ENCODE measurements at regions not wholly inside any gene's neighbourhood (a gene's known extent, or its start where the extent isn't known, plus 50 kb on each side); places are given as distances from the start of the nearest gene placed in this dataset.

DNA sequence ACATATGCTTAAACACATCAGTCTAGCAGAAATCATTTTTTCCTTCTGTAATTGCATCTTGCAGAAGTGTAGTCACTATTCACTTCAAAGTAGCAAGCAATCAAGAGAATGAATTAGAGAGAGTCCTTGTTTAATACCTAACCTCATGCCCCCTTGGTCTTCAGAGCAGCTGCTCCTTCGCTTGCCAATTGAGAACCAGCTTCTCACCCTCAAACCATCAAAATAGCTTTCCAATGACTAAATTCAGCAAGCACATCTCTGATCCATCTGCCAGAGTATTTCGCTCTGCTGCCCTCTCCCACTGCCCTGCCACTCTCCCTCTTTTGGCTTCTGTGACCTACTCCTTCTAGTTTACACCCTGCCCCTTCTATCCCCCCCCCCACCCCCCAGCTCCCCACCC, 120.7 kb upstream of the AGAP1 start:
- no peak for DNase-seq

DNA sequence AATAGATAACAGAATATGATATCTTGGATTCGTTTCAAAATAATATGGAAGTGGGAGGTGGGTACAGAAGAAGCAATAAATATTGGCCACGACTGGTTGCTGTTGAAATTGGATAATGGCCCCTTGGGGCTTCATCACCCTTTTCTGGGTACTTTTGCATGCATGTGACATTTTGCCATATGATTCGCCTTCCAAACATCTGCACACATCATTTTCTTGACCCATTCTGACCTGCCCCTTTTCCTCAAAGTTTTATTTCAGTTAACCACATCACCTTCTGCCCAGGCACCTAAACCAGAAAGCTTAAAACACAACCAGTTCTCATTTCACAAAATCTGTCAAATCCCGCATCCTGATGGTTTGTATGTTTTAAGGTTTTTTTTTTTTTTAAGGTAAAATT, 116.7 kb upstream of the AGAP1 start:
- no peak for DNase-seq

DNA sequence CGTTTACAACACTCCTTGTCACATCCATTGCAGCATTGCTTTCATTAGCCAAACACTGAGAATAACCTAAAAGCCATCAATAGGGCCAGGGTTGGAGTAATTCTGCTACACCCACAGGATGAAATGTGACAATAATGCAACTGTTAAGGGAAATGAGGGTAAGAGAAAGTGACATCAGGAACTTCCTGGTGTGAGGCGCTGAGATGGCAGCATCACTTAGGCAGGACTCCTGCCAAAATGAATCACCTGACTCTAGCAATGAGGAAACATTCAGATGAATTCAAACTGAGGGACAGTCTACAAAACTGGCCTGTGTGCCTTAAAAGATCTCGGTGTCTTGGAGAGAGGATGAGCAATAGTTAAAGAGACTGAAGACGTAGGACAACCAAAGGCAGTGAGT, 115.6 kb upstream of the AGAP1 start:
- DNase-seq = no peak

DNA sequence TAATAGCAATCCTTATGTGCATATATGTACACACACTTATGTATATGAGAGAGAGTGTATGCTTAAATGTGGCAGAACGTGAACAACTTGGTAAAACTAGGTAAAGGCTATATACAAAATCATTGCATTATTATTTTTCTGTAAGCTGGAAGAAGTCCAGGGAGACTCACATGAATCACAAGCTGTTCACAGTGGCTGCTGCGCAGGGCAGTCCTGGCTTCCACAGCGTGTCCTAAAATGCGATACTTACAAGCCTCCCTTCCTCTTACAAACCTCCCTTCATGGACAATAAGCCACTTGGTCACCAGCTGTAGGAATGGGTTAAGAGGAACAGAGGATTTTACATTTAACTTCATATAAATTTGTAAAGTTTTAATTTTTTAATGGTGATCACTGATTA, 114.9 kb upstream of the AGAP1 start:
- no peak for DNase-seq

DNA sequence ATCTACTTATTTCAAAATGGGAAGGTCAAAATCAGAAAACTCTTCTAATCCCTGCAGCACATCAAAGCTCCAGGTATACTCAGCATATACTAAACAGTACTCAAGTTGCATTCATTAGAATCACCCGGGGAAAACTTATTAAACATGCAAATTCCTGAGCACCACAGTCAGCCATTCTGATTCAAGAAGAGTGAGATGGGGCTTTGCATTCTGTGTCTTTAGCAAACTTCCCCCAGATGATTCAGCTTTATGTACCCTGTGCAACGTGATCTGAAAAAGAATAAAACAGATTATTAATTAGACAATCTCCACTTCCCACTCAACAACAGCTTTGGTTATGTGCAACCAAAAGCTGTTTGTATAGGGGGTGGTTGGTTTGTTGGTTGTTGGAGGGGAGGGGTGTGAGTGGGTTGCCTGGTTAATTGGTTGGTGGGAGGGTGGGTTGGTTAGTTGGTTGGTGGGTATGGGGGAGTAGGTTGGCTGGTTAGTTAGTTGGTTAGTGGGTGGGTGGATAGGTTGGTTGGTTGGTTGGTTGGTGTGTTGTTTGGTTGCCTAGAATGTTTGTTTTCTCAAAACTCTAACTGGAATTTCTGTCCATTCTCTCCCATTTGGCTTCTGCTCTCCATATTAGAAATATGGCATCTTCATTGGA, 112.5 kb upstream of the AGAP1 start:
- DNase-seq = no peak

DNA sequence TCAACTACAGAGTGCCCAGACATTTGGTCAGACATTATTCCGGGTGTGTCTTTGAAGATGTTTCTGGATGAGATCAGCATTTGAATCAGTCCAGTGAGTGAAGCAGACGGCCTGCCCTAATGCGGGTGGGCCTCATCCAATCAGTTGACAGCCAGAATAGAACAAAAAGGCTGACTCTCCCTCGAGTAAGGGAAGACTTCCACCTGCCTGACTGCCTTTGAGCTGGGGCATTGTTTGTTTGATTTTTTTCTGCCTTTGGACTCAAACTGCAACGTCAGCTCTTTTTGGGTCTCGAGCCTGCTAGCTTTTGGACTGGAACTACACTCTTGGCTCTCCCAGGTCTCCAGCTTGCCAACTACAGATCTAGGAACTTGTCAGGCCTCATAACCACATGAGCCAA, 111.7 kb upstream of the AGAP1 start:
- no peak for DNase-seq

DNA sequence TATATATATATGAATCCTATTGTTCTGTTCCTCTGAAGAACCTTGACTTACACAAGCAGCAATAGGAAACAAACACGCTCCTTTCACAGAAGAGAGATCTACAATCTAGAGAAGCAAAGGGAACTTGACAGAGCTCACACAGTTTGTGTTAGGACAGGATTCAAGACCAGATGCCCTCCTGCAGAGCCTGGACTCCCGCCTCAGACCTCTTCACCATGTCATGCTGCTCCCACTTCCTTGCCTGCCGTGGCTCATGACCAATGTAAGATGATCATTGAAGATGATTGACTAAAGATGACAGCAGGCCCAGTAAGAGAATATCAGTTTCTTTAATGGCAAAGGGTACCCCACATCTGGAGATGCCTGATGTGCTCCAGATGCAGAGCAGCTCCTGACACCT, 111.2 kb upstream of the AGAP1 start:
- no peak for DNase-seq

DNA sequence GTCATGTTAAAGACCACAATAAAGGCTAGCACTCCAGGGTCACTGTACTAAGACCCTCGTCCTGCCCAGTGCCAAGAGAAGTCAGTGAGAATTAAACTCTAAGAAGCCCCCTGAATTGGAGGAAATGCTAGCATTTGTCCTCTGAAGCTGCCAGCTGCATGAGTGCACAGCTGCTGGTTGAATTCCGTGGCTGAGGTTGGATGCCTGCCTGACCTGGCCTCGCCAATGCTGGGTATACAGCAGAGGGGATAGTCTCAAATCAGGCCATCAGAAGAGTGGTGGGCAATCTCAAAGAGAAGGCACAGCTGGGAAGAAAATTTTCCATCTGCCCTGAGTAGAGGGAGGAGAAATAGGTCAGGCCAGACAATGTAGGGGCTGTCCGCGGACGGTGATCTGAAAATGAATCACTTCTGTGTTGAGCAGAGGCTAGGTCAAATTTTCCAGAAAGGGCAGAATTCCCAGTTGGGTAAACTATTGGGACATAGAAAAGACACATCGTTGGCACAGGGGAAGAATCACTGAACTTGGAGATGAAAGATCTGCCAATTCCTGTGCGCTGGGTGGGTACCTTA, 110.5 kb upstream of the AGAP1 start:
- DNase-seq = no peak

DNA sequence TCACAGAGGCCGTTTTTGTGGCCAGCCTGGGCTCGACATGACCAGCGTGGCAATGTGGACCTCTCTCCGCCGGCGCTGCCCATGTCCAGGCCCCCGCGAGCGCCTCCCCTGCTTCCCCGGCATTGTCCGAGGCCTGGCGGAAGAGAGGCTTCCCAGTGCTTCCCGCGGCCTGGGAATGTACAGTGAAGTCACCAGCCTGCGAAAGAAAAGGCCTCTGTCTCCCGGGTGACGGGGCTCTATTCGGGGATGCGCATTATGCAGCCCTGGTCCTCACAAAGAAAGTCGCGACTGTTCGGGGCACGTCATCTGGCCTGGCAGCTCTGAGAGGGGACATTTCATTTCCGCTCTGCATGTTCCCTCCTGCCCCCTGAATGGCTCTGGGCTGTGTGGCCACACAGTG, 109.2 kb upstream of the AGAP1 start:
- DNase-seq = no peak

DNA sequence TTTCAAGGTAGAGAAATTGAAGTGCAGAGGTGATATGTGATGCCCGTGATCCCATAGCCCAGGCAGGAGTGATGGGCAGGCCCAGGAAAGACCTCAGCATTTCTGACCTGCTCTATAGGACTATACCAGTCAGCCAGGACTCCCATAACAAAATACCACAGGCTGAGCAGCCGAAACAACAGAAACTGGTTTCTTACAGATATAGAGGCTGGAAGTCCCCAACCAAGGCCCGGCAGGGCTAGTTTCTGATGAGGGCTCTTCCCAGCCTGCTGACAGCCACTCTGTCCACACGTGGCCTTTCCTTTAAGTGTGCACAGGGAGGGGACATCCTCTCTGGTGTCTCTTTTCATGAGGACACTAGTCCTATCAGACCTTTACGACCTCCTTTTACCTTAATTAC, 104.2 kb upstream of the AGAP1 start:
- DNase-seq = no peak

DNA sequence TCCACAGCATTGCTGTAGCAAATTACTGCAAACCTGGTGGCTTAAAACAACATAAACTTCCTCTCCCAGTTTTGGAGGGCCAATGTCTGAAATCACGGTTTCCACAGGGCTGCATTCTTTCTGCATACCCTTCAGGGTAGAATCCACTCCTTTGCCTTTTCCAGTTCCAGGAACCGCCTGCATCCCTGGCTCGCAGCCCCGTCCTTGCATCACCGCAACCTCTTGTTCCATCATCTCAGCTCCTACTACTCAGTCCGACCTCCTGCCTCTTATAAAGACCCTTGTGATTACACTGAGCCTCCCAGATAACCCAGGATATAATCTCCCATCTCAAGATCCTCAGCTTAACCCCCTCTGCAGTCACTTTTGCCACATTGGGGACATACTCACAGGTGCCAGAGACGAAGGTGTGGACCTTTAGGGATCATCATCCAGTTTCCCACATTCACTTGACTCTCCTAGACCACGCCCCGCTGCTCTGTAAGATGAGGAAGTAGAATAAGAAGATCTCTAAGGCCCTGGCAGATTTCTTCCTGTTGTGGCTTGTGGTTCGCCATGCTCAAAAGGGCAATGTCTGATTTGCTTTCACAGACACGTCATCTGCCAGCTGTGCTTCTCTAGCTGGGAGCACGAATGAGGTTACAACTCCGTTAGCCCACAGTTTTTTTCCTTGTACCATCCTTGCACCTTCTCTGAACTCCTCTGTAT, 103.6 kb upstream of the AGAP1 start:
- peak; percentile 62 for DNase-seq

DNA sequence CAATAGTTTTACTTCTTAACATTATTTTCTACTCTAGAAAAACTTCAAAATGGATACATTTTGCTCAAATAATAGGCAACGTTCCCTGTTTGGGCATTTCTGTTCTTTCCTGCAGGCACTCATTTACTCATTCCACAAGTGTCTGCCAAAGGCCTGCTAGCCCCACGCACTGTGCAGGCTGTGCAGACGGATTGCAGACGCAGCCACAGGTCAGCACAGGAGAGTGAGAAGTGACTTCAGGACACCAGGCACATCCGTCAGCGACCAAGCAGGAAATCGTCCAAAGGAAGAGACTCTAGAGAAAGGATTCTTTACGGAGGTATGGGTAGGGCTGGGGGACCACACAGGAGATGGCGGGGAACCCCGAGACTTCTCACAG, 103.0 kb upstream of the AGAP1 start:
- no peak for DNase-seq

DNA sequence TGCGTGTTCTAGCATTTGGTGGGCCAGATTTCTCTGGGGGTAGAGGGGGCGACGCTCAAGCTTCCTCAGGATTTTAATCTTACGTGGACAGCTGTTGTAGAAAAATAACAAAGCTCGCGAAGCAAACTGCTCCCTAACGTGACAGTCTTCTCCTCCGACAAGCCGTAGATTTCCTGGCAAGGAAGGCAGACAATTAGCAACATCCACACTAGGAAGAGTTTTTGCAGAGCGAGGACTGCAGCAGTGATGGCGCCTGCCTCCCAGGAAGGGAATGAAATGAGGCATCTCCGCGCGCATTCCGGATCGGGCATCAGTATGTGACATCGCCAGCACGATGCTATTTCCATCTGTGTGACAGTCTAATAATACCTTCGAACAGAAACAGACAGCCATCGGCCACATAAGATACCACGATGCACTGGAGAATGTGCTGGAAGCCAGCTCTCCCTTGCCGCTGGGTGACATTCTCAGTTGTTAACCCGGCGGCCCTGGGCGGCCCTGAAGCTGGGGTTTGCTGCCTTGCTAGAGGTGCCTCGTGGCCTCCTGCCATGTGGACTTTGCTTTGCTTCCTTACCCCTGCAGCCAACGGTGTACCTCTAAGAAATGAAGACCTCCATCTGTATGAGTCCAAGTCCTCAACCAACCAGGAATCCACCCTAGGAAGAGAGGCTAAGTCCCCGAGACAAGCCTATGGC, 101.8 kb upstream of the AGAP1 start:
- no peak for DNase-seq

DNA sequence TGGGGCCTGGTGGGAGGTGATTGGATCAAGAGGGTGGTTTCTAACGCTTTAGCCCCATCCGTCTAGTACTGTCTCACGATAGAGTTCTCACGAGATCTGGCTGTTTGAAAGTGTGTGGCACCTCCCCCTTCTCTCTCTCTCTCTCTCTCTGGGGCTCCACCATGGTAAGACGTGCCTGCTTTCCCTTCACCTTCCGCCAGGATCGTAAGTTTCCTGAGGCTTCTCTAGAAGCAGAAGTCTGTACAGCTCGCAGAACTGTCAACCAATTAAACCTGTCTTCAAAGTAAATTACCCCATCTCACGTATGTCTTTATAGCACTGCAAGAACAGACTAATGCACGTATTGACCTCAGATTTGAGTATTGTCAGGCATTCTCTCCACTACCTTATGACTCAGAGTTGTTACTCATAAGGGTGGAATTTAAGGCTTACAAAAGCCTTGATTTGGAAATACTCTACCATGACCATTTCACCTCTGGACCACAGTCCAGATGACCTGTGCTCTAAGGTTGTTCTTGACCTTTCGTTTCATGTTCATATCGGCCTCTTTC, 99.5 kb upstream of the AGAP1 start:
- no peak for DNase-seq

DNA sequence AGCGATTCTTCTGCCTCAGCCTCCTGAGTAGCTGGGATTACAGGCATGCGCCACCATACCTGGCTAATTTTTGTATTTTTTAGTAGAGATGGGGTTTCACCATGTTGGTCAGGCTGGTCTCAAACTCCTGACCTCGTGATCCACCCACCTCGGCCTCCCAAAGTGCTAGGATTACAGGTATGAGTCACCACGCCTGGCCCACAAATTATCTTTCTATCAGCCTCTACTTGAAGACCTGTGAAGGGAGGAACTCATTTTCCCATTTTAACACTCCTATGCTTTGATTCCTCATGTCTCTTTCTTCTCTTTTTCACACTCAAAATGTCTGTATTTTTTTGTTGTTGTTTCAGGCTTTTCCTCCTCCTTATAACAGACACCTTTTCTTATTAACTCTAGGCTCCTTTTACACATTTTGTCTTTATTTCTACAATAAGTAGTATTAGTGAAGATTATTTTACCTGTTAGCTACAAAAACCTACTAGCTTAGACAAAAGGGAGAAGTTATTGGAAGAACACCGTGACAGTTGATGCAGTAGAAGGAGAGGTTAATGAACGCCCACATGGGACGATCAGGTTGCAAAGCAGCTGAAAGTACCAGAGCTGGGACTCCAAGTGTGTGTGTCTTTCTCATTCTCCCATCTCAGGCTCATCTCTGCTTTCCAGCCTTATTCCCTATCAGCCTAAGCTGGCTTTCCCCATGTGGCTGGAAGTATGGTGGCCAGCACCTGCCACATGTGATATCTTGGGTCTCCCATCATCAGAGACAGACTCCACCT, 97.6 kb upstream of the AGAP1 start:
- DNase-seq = no peak

DNA sequence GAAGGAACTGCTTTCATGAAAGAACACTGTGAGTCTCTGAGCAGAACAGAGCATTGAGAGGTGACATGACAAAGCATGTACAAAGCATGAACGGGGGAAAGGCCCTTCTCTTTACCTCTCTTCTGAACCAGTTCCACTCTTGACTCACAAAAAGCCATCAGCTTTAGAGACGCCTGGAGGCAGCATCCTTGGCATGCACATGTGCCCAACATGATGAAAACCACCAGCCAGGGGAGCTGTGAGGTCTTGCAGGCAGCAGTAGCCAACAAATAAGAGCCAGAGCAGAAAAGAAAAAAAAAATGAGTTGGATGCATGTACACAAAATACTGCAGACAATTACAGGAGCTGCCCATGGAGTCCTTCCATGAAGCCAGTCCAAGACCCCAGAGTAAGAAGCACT, 95.5 kb upstream of the AGAP1 start:
- DNase-seq = no peak

DNA sequence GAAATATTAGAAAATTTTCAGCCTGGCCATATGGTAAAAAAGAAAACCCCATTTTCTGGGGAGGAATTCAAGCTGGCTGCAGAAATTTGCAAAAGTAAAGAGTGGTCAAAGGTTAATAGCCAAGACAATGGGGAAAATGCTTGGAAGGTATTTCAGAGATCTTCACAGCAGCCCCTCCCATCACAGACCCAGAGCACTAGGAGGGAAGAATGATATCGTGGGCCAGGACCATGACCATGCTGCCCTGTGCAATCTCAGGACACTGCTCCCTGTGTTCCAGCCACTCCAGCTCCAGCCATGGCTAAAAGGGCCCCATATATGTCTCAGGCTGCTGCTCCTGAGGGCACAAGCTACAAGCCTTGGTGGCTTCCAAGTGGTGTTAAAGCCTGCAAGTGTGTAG, 93.9 kb upstream of the AGAP1 start:
- DNase-seq = no peak

DNA sequence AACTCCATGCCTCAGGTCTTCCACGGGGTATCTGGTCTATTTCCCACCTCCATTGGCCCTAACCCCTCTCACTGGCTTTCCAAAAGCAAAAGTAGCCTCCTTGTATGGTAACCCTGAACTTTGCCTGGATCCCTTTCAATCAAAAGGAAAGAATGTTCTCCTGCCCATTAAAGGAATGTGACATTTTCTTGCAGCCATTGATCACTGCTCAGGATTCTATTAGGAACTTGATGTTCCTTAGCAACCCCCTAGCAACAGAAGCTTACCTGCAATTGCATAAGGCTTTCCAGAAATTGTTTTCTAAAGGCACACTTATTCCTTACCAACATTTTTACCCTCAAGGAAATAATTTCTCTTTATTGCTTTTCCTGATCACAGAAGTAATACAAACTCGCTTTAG, 91.4 kb upstream of the AGAP1 start:
- DNase-seq = no peak

DNA sequence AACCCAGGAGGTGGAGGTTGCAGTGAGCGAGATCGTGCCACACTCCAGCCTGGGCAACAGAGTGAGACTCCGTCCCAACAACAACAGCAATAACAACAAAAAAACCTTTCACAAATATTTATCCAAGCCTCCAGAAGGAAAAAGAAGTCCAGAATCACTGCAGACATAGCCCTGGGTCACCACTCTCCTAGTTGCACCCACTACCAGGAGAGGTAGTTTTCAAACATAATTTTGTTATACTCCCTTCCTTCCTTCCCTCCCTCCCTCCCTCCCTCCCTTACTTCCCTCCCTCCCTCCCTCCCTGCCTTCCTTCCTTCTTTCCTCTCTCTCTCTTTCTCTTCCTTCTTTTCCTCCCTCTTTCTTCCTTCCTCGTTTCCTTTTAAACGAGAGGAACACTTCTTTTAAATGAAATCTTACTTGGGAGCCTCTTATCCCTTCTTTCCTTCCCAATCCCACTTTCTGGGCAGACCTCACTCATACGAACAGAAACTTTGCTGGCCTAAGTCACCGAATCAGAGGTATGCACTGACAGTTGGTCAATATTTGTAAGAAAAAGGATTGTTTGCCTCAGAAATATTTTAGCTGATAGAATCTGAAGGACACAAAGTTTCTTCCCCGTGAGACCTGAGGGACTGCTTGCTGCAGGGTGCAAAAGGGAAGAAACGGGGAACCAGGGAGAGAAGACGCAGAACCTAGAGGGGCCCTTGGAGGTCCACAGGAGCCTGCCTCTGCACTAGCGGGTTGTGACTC, 88.1 kb upstream of the AGAP1 start:
- no peak for DNase-seq

DNA sequence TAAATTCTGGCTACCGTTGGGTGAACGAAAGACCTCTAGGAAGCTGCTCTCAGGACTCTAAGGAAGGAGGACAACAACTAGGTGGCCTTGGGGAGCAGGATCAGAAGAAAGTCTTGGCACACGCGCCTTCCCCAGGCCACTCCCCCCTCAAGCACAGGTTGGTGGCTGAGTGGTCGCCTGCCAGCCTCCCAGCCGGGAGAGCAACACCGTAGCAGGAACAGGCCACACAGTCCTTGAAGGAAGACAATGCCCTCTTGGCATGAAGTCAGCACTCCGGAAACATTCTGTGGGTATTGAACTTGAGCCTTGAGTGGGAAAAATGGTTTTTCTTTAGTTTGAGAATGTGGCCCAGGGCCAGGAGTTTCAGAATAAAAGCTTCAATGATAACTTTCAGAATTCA, 87.4 kb upstream of the AGAP1 start:
- DNase-seq = no peak

DNA sequence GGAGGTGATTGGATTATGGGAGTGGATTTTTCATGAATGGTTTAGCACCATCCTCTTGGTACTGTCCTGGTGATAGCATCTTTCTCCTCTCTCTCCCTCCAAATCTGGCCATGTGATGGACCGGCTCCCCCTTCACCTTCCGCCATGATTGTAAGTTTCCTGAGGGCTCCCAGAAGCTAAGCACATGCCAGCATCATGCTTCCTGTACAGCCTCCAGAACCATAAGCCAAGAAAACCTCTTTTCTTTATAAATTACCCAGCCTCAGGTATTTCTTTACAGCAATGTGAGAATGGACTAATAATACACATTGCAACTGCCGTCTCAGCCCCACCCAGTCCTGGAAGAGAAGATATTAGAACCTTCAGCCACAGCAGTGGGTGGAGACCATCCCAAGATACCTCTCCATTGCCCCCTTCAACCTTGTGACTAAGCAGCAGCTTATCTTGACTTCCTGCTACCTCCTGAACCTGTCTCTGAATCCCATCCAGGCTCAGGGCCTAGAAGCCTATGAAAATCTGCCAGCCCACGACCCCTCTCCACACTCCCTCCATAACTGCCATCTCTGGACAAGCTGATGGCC, 81.8 kb upstream of the AGAP1 start:
- DNase-seq = no peak

DNA sequence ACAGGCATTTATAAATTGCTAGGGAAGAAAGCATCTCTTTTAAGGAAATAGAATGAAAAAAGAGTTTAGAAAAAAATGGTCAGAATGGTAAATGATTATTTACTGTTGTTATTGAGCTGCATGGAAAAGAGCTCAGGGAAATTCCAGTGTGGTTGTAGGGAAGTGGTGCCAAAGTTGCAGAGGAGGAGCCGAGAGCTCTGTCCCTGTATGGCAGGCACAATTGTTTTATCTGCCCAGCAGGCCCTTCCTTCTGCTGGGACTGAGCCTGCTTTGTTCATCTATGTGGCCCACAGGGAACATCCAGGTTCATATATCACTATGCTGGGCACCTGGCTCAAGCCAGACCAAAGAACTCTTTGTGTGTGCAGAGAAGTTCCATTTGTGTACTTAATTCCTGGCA, 80.8 kb upstream of the AGAP1 start:
- DNase-seq = no peak
